ENCODE measurements at regions not wholly inside any gene's neighbourhood (a gene's known extent, or its start where the extent isn't known, plus 50 kb on each side); places are given as distances from the start of the nearest gene placed in this dataset.

DNA sequence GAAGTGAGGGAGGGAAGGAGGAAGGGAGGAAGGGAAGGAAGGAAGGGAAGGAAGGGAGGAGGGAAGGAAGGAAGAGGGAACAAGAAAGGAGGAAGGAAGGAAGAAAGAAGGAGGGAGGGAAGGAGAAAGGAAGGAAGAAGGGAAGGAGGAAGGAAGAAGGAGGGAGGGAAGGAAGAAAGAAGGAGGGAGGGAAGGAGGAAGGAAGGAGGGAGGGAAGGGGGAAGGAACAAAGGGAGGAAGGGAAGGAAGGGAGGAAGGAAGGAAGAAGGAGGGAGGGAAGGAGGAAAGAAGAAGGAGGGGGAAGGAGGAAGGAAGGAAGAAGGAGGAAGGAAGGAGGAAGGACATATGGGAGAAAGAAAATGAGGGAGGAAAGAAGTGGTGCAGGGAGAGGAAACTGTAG is 184.7 kb upstream of the PMEPA1 start:
- Histone ChIP-seq H4K20me1 (replicated peaks in 1 of 2; ENCODE audit: control insufficient read depth in 1 of 2, insufficient read depth in 2 of 2, low read length in 2 of 2) (peaks cover 0 to 2% of the 10 kb centered on the region in 2 experiments), H3K27ac (ENCODE audit: low read depth, low read length) (no peak overlapping the region), H3K36me3 (ENCODE audit: control insufficient read depth in 2 of 4, insufficient read depth in 4 of 4, low read length in 3 of 4) (no peaks in the 10 kb centered on the region), H3K23me2 (ENCODE audit: low read depth, low read length) (no peaks in the 10 kb centered on the region), H3K79me2 (ENCODE audit: control insufficient read depth in 1 of 2, insufficient read depth in 2 of 2, low read length in 2 of 2) (no peaks in the 10 kb centered on the region), H3K4me3 (ENCODE audit: extremely low read depth in 1 of 4, insufficient read depth in 2 of 4, low read depth in 3 of 4, low read length in 4 of 4) (no peak overlapping the region), H2AFZ (ENCODE audit: low read length) (no peak overlapping the region), H3K4me2 (ENCODE audit: insufficient read depth in 1 of 2, low read depth in 2 of 2, low read length in 2 of 2) (no peak overlapping the region), H4K5ac (ENCODE audit: insufficient read length, low read depth, low read length) (no peak overlapping the region), H3K14ac (ENCODE audit: insufficient read length) (no peak overlapping the region), H3K23ac (ENCODE audit: insufficient read length) (no peak overlapping the region), H2BK5ac (ENCODE audit: low read depth, low read length) (no peak overlapping the region), H2BK15ac (ENCODE audit: low read length) (no peak overlapping the region), H4K91ac (replicated peaks; ENCODE audit: insufficient read length, low read length) (no peak overlapping the region), H2AK5ac (ENCODE audit: low read depth, low read length) (no peak overlapping the region), H3K56ac (replicated peaks; ENCODE audit: insufficient read length, low read depth, low read length) (no peak overlapping the region), H2BK12ac (ENCODE audit: low read depth, low read length) (no peak overlapping the region), H3K9me3 (ENCODE audit: insufficient read depth in 2 of 2, low read depth in 1 of 2, low read length in 1 of 2) (no peaks in the 10 kb centered on the region), H3K18ac (ENCODE audit: extremely low read depth, low read length) (no peak overlapping the region), H4K8ac (ENCODE audit: extremely low read depth, insufficient read depth, low read length) (no peak overlapping the region), H3K79me1 (ENCODE audit: low read depth, low read length) (no peaks in the 10 kb centered on the region), H2BK120ac (replicated peaks; ENCODE audit: low read depth, low read length) (no peak overlapping the region), H3K4me1 (replicated peaks in 1 of 4; ENCODE audit: control insufficient read depth in 3 of 4, insufficient read depth in 4 of 4, low read length in 3 of 4) (peaks cover 0 to 11% (median 3%) of the 10 kb centered on the region in 4 experiments; a peak in 4 of 7 replicates), H3K27me3 (replicated peaks in 1 of 4; ENCODE audit: control insufficient read depth in 3 of 4, extremely low read depth in 1 of 4, insufficient read depth in 3 of 4, low read length in 3 of 4) (no peaks in the 10 kb centered on the region; a peak in 1 of 7 replicates), H2BK20ac (ENCODE audit: low read length) (no peak overlapping the region), H3K9ac (replicated peaks in 1 of 4; ENCODE audit: extremely low read depth in 1 of 4, low read depth in 3 of 4, low read length in 3 of 4) (no peak overlapping the region), H3K4ac (replicated peaks; ENCODE audit: insufficient read length, low read depth, low read length) (no peak overlapping the region)
- POLR2A ChIA-PET (ENCODE audit: partially characterized antibody), result interaction anchor here (0.9 kb wide), 1 partner anchor 11 kb away, joined by 3 read pairs; no protein-coding TSS in a partner anchor
- CTCF ChIA-PET (ENCODE audit: partially characterized antibody), result interaction anchor here (1.0 kb wide), 1 partner anchor 54 kb away, joined by 4 read pairs; no protein-coding TSS in a partner anchor
- no peak for FAIRE-seq
- no peak for DNase-seq (ENCODE audit: low read depth in 1 of 2, low spot score in 2 of 2)
- TF ChIP-seq BRCA1 (IDR thresholded peaks at IDR 0.05; ENCODE audit: low read depth, low read length) (no peak), BACH1 (IDR thresholded peaks at IDR 0.05; ENCODE audit: low read length) (no peak), HDAC2 (IDR thresholded peaks at IDR 0.05; ENCODE audit: borderline replicate concordance in 1 of 2, low read depth in 2 of 2, low read length in 2 of 2) (no peak), JUND (IDR thresholded peaks at IDR 0.05; ENCODE audit: low read length) (no peak), RXRA (IDR thresholded peaks at IDR 0.05; ENCODE audit: insufficient read depth, low read depth, low read length) (no peak), EZH2 (IDR thresholded peaks at IDR 0.05; ENCODE audit: low read depth, low read length, severe bottlenecking) (no peak), TCF12 (IDR thresholded peaks at IDR 0.05; ENCODE audit: low read depth, low read length) (no peak), CTBP2 (IDR thresholded peaks at IDR 0.05; ENCODE audit: borderline replicate concordance, insufficient read depth, insufficient read length, low read length) (no peak), SP2 (IDR thresholded peaks at IDR 0.05; ENCODE audit: low read length) (no peak), ZNF274 (IDR thresholded peaks at IDR 0.05; ENCODE audit: borderline replicate concordance, extremely low read depth, low read length) (no peak)
- TF ChIP-seq, protein P1, sequence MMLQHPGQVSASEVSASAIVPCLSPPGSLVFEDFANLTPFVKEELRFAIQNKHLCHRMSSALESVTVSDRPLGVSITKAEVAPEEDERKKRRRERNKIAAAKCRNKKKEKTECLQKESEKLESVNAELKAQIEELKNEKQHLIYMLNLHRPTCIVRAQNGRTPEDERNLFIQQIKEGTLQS (IDR thresholded peaks at IDR 0.05; ENCODE audit: insufficient read depth, low read depth, low read length), result no peak
- TF ChIP-seq, protein P2, sequence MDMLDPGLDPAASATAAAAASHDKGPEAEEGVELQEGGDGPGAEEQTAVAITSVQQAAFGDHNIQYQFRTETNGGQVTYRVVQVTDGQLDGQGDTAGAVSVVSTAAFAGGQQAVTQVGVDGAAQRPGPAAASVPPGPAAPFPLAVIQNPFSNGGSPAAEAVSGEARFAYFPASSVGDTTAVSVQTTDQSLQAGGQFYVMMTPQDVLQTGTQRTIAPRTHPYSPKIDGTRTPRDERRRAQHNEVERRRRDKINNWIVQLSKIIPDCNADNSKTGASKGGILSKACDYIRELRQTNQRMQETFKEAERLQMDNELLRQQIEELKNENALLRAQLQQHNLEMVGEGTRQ (IDR thresholded peaks at IDR 0.05; ENCODE audit: low read length), result no peak

All from H1 (cell line).